ENCODE measurements at regions not wholly inside any gene's neighbourhood (a gene's known extent, or its start where the extent isn't known, plus 50 kb on each side); places are given as distances from the start of the nearest gene placed in this dataset.

DNA sequence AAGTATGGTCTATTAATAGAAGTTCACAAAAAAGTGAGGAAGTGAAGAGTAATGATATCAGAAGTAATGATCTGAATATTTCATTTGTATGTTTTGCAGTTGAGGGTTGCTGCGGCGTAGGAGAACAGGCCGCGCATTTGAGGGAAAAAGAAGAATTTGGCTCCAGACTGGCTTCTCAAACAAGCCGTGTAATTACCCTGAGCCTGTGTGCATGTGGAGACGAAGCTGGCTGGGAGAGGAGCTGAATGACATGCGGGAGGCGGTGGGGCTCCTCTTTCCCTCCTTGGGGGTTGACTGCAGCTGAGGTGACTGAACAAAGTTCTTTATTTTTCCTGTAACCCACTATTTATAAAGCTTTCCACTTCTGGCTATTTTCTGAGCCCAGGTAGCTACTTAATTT lies 115.5 kb upstream of the AFDN start:
- TF ChIP-seq, protein P1, sequence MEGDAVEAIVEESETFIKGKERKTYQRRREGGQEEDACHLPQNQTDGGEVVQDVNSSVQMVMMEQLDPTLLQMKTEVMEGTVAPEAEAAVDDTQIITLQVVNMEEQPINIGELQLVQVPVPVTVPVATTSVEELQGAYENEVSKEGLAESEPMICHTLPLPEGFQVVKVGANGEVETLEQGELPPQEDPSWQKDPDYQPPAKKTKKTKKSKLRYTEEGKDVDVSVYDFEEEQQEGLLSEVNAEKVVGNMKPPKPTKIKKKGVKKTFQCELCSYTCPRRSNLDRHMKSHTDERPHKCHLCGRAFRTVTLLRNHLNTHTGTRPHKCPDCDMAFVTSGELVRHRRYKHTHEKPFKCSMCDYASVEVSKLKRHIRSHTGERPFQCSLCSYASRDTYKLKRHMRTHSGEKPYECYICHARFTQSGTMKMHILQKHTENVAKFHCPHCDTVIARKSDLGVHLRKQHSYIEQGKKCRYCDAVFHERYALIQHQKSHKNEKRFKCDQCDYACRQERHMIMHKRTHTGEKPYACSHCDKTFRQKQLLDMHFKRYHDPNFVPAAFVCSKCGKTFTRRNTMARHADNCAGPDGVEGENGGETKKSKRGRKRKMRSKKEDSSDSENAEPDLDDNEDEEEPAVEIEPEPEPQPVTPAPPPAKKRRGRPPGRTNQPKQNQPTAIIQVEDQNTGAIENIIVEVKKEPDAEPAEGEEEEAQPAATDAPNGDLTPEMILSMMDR (IDR thresholded peaks at IDR 0.05; ENCODE audit: poor library complexity) = no peak
- TF ChIP-seq EZH2phosphoT487 (IDR thresholded peaks at IDR 0.05; ENCODE audit: low read depth, severe bottlenecking, unreplicated experiment) = no peak
- no peak for TF ChIP-seq EZH2 (IDR thresholded peaks at IDR 0.05; ENCODE audit: borderline replicate concordance)
- no peak overlapping the region for H2AFZ ChIP-seq
- H3K4me3 ChIP-seq = no peak overlapping the region
- no peak for DNase-seq (ENCODE audit: low spot score)
- 90% methylated on average over 8 of the region's 8 CpGs for WGBS (ENCODE audit: low lambda C conversion rate, missing lambda C conversion rate)
- H3K4me2 ChIP-seq = no peak overlapping the region
- H3K4me1 ChIP-seq (ENCODE audit: insufficient read depth) = peaks cover 10% of the 10 kb centered on the region
- H3K36me3 ChIP-seq (replicated peaks; ENCODE audit: insufficient read depth, low read depth) = no peaks in the 10 kb centered on the region
- H3K9me3 ChIP-seq (ENCODE audit: low read depth) = no peaks in the 10 kb centered on the region
- H3K27ac ChIP-seq = peak overlapping the region; percentile 55
- no peaks in the 10 kb centered on the region for H3K27me3 ChIP-seq
- H4K20me1 ChIP-seq (ENCODE audit: insufficient read depth, poor library complexity, severe bottlenecking) = no peaks in the 10 kb centered on the region
- H3K79me2 ChIP-seq = no peaks in the 10 kb centered on the region
- H3K9me2 ChIP-seq (replicated peaks; ENCODE audit: insufficient read depth) = no peaks in the 10 kb centered on the region

DNA sequence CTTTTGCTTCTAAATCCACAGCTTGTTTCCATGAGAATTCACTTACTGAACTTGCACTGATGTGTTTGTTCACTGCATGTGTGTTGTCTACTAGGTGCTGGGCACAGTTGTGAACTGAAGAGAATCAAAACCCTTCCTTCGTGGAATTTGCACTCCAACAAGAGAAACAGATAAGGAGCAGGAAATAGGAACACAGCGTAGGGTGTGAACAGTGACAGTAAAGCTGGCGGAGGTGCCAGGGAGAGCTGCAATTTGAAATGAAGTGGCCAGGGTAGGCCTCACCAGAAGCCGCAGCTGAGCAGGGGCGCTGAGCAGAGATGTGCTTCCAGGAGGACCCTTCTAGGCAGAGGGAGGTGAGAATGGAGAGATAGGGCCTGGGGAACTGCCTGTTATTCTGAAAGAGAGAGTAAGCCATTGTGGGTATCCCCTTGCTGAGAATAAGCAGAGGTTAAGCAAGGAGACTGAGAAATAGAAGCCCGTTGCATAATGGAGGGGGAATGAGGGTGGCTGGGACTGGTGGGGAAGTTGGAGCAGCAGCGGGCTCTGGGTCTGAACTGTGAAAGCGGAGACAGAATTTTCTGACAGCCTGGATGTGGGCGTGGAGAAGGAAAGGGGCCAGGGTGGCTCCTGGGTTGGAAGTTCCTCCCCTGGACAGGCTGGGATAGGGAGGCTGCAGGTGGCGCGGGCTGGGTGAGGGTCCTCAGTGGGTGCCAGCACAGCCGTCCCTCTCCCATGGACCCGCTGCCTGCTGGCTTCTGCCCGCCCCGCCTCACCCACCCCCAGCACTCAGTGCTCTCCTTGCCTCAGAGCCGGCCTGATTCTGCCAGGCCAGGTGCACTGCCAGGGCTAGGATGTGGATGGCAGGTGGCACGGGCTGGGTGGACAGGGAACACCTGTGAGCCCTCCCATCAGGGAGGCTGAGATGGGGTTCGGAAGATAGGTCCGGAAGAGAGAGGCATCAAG lies 114.7 kb upstream of the AFDN start:
- TF ChIP-seq, protein P1 (IDR thresholded peaks at IDR 0.05; ENCODE audit: poor library complexity) = no peak
- TF ChIP-seq EZH2 (IDR thresholded peaks at IDR 0.05; ENCODE audit: borderline replicate concordance) = no peak
- no peak for TF ChIP-seq EZH2phosphoT487 (IDR thresholded peaks at IDR 0.05; ENCODE audit: low read depth, severe bottlenecking, unreplicated experiment)
- H3K27me3 ChIP-seq = no peaks in the 10 kb centered on the region
- WGBS (ENCODE audit: low lambda C conversion rate, missing lambda C conversion rate) = 91% methylated on average over 18 of the region's 19 CpGs
- peaks cover 10% of the 10 kb centered on the region for H3K4me1 ChIP-seq (ENCODE audit: insufficient read depth)
- DNase-seq (ENCODE audit: low spot score) = no peak
- no peak overlapping the region for H3K4me2 ChIP-seq
- no peaks in the 10 kb centered on the region for H3K79me2 ChIP-seq
- H3K4me3 ChIP-seq = no peak overlapping the region
- peak overlapping the region; percentile 55 for H3K27ac ChIP-seq
- no peaks in the 10 kb centered on the region for H3K9me2 ChIP-seq (replicated peaks; ENCODE audit: insufficient read depth)
- no peaks in the 10 kb centered on the region for H3K9me3 ChIP-seq (ENCODE audit: low read depth)
- H2AFZ ChIP-seq = no peak overlapping the region
- no peaks in the 10 kb centered on the region for H4K20me1 ChIP-seq (ENCODE audit: insufficient read depth, poor library complexity, severe bottlenecking)
- H3K36me3 ChIP-seq (replicated peaks; ENCODE audit: insufficient read depth, low read depth) = no peaks in the 10 kb centered on the region

DNA sequence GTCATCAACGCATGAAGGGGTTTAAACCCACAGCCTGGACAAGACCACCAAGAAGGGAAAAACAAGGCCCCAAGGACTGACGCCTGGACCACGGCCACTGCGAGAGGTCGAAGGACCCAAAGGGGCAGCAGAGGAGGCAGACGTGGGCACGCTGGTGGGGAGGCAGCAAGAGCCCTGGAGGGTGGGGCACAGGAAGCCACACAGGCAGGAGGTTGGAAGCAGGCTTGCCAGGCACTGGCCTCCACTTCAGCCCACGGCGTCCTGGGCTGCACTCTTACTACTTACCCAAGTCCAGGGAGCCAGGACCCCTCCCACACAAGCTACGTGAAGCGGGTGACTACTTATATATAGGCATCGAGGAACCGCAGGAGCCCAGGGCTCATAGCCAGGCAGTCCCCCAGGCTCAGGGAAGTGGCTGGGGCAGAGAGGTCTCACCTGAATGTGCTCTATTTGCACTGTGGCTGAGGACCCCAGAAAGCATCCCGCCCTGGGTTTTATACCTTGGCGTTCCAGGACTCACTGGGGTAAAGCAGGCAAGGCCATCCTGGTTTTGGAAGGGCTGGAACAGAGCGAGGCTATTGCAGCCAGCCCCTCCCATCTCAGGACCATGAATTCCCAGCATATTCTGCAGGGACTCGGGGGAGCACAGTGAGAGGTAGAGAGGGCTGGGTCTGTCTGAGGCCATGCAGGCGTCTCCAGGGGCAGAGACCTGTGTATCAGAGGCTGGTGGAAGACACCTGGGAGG lies 113.8 kb upstream of the AFDN start:
- Histone ChIP-seq H2AFZ (no peak overlapping the region), H3K9me3 (ENCODE audit: low read depth) (no peaks in the 10 kb centered on the region), H3K9me2 (replicated peaks; ENCODE audit: insufficient read depth) (no peaks in the 10 kb centered on the region), H3K4me1 (ENCODE audit: insufficient read depth) (peaks cover 10% of the 10 kb centered on the region), H3K27me3 (no peaks in the 10 kb centered on the region), H4K20me1 (ENCODE audit: insufficient read depth, poor library complexity, severe bottlenecking) (no peaks in the 10 kb centered on the region), H3K27ac (no peak overlapping the region), H3K79me2 (no peaks in the 10 kb centered on the region), H3K36me3 (replicated peaks; ENCODE audit: insufficient read depth, low read depth) (no peaks in the 10 kb centered on the region), H3K4me3 (no peak overlapping the region), H3K4me2 (no peak overlapping the region)
- WGBS (ENCODE audit: low lambda C conversion rate, missing lambda C conversion rate) = 88% methylated on average over 18 of the region's 18 CpGs
- TF ChIP-seq, protein P1 (IDR thresholded peaks at IDR 0.05; ENCODE audit: poor library complexity) = no peak
- DNase-seq (ENCODE audit: low spot score) = no peak

All from hepatocyte (in vitro differentiated cells).